ENCODE measurements at regions not wholly inside any gene's neighbourhood (a gene's known extent, or its start where the extent isn't known, plus 50 kb on each side); places are given as distances from the start of the nearest gene placed in this dataset.

DNA sequence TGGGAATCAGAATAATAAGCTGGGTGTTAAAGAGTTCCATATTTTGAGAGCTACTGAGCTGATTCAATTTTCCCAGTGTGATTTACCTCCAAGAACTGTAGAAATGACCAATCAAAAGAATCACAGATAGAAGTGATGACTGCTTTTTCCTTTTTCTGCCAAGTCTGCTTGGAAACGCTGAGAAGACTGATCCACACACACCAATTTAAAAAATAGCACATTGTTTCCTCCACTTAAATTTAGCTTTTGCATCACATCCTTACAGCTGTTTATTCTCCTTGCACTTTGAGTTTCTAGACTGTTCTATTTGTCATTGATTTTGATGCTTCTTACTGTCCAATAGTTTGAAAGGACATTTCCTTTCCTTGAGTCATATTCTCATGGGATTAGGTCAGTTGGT, 590.3 kb upstream of the CHAC2 start:
- Mint-ChIP-seq H3K27ac (ENCODE audit: unreplicated experiment) (no peak overlapping the region), H3K9me3 (ENCODE audit: unreplicated experiment) (no peaks in the 10 kb centered on the region), H3K4me1 (ENCODE audit: unreplicated experiment) (no peaks in the 10 kb centered on the region), H3K4me3 (ENCODE audit: unreplicated experiment) (no peak overlapping the region), H3K27me3 (ENCODE audit: unreplicated experiment) (peaks cover 2% of the 10 kb centered on the region), H3K36me3 (ENCODE audit: unreplicated experiment) (no peaks in the 10 kb centered on the region)
- TF ChIP-seq, protein P1, sequence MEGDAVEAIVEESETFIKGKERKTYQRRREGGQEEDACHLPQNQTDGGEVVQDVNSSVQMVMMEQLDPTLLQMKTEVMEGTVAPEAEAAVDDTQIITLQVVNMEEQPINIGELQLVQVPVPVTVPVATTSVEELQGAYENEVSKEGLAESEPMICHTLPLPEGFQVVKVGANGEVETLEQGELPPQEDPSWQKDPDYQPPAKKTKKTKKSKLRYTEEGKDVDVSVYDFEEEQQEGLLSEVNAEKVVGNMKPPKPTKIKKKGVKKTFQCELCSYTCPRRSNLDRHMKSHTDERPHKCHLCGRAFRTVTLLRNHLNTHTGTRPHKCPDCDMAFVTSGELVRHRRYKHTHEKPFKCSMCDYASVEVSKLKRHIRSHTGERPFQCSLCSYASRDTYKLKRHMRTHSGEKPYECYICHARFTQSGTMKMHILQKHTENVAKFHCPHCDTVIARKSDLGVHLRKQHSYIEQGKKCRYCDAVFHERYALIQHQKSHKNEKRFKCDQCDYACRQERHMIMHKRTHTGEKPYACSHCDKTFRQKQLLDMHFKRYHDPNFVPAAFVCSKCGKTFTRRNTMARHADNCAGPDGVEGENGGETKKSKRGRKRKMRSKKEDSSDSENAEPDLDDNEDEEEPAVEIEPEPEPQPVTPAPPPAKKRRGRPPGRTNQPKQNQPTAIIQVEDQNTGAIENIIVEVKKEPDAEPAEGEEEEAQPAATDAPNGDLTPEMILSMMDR (IDR thresholded peaks at IDR 0.05) = no peak
- no peak for DNase-seq (ENCODE audit: extremely low spot score, unreplicated experiment)

DNA sequence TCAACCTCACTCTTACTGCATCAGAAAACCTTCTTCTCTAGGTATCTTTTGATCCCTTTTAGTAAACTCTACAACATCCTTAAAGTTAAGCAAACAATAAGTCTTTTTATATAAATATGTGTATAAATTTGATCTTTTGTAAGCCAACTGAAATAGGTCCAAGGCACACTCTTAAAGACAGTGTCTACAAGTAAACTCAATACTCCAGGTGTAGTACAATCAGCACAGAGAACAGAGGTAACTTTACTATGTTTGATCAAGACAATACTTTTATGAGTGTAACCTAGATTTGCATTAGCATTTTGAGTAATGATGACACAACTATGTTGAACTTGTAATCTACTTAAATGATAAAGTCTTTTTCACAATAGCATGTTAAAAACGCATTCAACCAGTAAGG, 593.1 kb upstream of the CHAC2 start:
- no peak for DNase-seq (ENCODE audit: extremely low spot score, unreplicated experiment)
- Mint-ChIP-seq H3K9me3 (ENCODE audit: unreplicated experiment) (no peaks in the 10 kb centered on the region), H3K4me1 (ENCODE audit: unreplicated experiment) (no peaks in the 10 kb centered on the region), H3K27ac (ENCODE audit: unreplicated experiment) (no peak overlapping the region), H3K27me3 (ENCODE audit: unreplicated experiment) (peaks cover under 1% of the 10 kb centered on the region), H3K4me3 (ENCODE audit: unreplicated experiment) (no peak overlapping the region), H3K36me3 (ENCODE audit: unreplicated experiment) (no peaks in the 10 kb centered on the region)
- TF ChIP-seq, protein P1 (IDR thresholded peaks at IDR 0.05) = no peak

DNA sequence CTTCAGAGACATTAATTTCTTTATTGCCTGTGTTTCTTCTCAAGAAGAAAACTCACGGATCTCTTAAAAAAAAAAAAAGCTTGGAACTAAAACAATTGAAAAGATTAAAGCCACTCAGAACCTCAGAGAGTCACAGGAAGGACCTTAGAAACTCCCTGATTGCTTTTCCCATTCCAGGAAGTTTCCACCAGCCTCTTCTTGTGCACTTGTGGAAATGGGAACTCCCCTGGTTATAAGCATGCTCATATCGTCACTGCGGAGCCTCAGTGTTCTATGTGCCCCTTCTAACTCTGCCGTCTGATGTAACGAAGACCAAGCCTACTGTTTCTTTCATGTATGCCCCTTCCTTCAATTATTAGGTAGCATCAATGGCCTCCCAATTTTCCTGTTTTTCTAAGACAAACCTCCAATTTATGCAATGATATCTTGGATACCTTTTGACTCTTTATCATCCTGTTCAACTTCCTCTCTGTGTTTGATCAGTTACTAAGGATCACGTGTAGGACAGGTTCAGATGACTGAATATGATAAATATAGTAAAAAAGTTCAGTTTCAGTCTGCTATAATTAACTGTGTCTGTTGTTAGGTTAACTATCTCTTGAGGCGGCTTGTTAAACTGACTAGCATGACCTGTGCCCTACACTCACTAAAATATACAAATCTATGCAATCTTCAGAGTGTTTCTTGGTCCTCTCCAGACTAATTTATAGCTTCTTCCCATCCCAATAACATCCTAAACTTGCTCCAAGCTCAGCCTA, 593.7 kb upstream of the CHAC2 start:
- TF ChIP-seq, protein P1 (IDR thresholded peaks at IDR 0.05) = no peak
- Mint-ChIP-seq H3K9me3 (ENCODE audit: unreplicated experiment) (no peaks in the 10 kb centered on the region), H3K27ac (ENCODE audit: unreplicated experiment) (no peak overlapping the region), H3K36me3 (ENCODE audit: unreplicated experiment) (no peaks in the 10 kb centered on the region), H3K4me1 (ENCODE audit: unreplicated experiment) (no peaks in the 10 kb centered on the region), H3K27me3 (ENCODE audit: unreplicated experiment) (peaks cover 2% of the 10 kb centered on the region), H3K4me3 (ENCODE audit: unreplicated experiment) (no peak overlapping the region)
- DNase-seq (ENCODE audit: extremely low spot score, unreplicated experiment) = no peak

DNA sequence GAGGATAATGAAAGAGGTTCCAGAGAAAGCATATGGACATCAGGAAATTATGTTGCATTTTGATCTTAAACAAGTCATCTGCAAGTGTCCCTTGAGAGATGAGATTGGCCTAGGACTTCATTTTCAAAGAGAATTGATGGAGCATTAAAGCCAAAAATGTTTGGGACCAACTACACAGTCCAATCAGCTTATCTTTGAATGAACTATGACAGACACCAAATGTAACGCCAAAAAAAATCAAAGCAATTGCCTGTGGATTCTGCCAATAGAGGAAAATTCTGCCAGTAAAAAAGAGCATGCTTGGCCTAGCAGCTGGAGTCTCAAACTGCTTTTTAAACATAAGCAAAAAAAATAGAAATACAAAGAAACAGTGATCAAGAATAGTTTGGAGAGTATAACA, 594.5 kb upstream of the CHAC2 start:
- H3K9me3 Mint-ChIP-seq (ENCODE audit: unreplicated experiment) = no peaks in the 10 kb centered on the region
- H3K36me3 Mint-ChIP-seq (ENCODE audit: unreplicated experiment) = no peaks in the 10 kb centered on the region
- TF ChIP-seq, protein P1 (IDR thresholded peaks at IDR 0.05) = no peak
- peaks cover 2% of the 10 kb centered on the region for H3K27me3 Mint-ChIP-seq (ENCODE audit: unreplicated experiment)
- H3K27ac Mint-ChIP-seq (ENCODE audit: unreplicated experiment) = no peak overlapping the region
- H3K4me1 Mint-ChIP-seq (ENCODE audit: unreplicated experiment) = no peaks in the 10 kb centered on the region
- no peak for DNase-seq (ENCODE audit: extremely low spot score, unreplicated experiment)
- H3K4me3 Mint-ChIP-seq (ENCODE audit: unreplicated experiment) = no peak overlapping the region

DNA sequence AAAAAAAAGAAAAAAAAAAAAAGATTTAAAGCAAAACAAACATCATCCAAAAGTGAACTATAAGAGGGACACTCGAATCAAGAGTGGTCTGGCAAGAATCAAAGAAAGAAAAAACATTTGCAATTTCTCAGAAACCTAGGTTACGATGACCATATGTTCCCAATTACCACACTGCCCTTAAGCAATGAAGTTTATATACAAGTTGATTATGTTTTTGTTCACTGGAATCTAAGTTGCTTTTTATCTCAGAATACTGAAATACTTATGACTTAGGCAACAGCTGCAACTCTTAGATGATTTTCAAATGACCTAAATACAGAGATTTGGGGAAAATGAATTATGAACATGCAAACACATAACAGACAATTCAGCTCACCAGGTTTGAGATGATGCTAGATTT, 597.1 kb upstream of the CHAC2 start:
- no peak overlapping the region for H3K27ac Mint-ChIP-seq (ENCODE audit: unreplicated experiment)
- H3K9me3 Mint-ChIP-seq (ENCODE audit: unreplicated experiment) = no peaks in the 10 kb centered on the region
- no peaks in the 10 kb centered on the region for H3K36me3 Mint-ChIP-seq (ENCODE audit: unreplicated experiment)
- H3K4me3 Mint-ChIP-seq (ENCODE audit: unreplicated experiment) = no peak overlapping the region
- peaks cover 2% of the 10 kb centered on the region for H3K27me3 Mint-ChIP-seq (ENCODE audit: unreplicated experiment)
- no peaks in the 10 kb centered on the region for H3K4me1 Mint-ChIP-seq (ENCODE audit: unreplicated experiment)
- TF ChIP-seq, protein P1 (IDR thresholded peaks at IDR 0.05) = no peak
- DNase-seq (ENCODE audit: extremely low spot score, unreplicated experiment) = no peak
